ENCODE measurements at regions not wholly inside any gene's neighbourhood (a gene's known extent, or its start where the extent isn't known, plus 50 kb on each side); places are given as distances from the start of the nearest gene placed in this dataset.
A peak's percentile ranks its signal among the peaks of the same experiment; 100 is the strongest.

GRCh38 chr2:437756-438393 lies 150.0 kb upstream of the ALKAL2 start:
- Histone ChIP-seq H3K9me3 (ENCODE audit: low read length) (no peaks in the 10 kb centered on the region), H3K27me3 (ENCODE audit: low read length) (no peaks in the 10 kb centered on the region), H3K4me3 (ENCODE audit: low read length) (peak overlapping the region; percentile 63), H3K27ac (ENCODE audit: low read length) (peak overlapping the region; percentile 33; the same call in 1 of the 2 replicates), H4K20me1 (ENCODE audit: low read length) (no peaks in the 10 kb centered on the region), H3K9me2 (replicated peaks; ENCODE audit: low read length) (no peaks in the 10 kb centered on the region), H3K9ac (ENCODE audit: low read length) (no peak overlapping the region; the same call in 1 of the 2 replicates), H3K36me3 (ENCODE audit: low read depth, low read length) (no peaks in the 10 kb centered on the region), H3K4me2 (ENCODE audit: low read length) (peak overlapping the region; percentile 83), H3K4me1 (ENCODE audit: insufficient read depth, low read length) (peaks cover 12% of the 10 kb centered on the region), H2AFZ (ENCODE audit: low read length) (peak overlapping the region; percentile 77), H3F3A (ENCODE audit: low read length, unreplicated experiment) (no peaks in the 10 kb centered on the region), H3K79me2 (ENCODE audit: low read length) (no peaks in the 10 kb centered on the region)
- DNase-seq (peak; percentile 72), ATAC-seq (peak; percentile 90)
- intact Hi-C loops (cut with micrococcal nuclease) = loop anchor here (5.0 kb wide), 1 partner anchor 46 kb away; no protein-coding TSS in a partner anchor
- POLR2A ChIA-PET (ENCODE audit: unreplicated experiment) = no interaction called here
- CTCF ChIA-PET = no interaction called here
- TF ChIP-seq EZH2 (IDR thresholded peaks at IDR 0.05; ENCODE audit: low read length, unreplicated experiment) = no peak
- no peak for TF ChIP-seq CTCF (conservative IDR thresholded peaks at IDR 0.05; ENCODE audit: low read depth, low read length)
- TF ChIP-seq EZH2phosphoT487 (IDR thresholded peaks at IDR 0.05; ENCODE audit: borderline replicate concordance, low read length) = no peak
- TSS peak; percentile 90 for BruUV-seq (replicated peaks)

GRCh38 chr2:437180-437579 lies 149.3 kb upstream of the ALKAL2 start:
- H3K9ac ChIP-seq (ENCODE audit: low read length) = no peak overlapping the region
- ATAC-seq (no peak), DNase-seq (no peak)
- ChIA-PET POLR2A (ENCODE audit: unreplicated experiment) (no interaction called here), CTCF (no interaction called here)
- no peaks in the 10 kb centered on the region for H3K9me2 ChIP-seq (replicated peaks; ENCODE audit: low read length)
- peaks cover 12% of the 10 kb centered on the region for H3K4me1 ChIP-seq (ENCODE audit: insufficient read depth, low read length)
- H3K36me3 ChIP-seq (ENCODE audit: low read depth, low read length) = no peaks in the 10 kb centered on the region
- H3K27me3 ChIP-seq (ENCODE audit: low read length) = no peaks in the 10 kb centered on the region
- TF ChIP-seq EZH2phosphoT487 (IDR thresholded peaks at IDR 0.05; ENCODE audit: borderline replicate concordance, low read length) (no peak), EZH2 (IDR thresholded peaks at IDR 0.05; ENCODE audit: low read length, unreplicated experiment) (no peak), CTCF (conservative IDR thresholded peaks at IDR 0.05; ENCODE audit: low read depth, low read length) (no peak)
- BruUV-seq (replicated peaks) = no TSS peak
- H3K4me3 ChIP-seq (ENCODE audit: low read length) = no peak overlapping the region
- no peaks in the 10 kb centered on the region for H3F3A ChIP-seq (ENCODE audit: low read length, unreplicated experiment)
- H4K20me1 ChIP-seq (ENCODE audit: low read length) = no peaks in the 10 kb centered on the region
- H2AFZ ChIP-seq (ENCODE audit: low read length) = no peak overlapping the region
- H3K79me2 ChIP-seq (ENCODE audit: low read length) = no peaks in the 10 kb centered on the region
- intact Hi-C loops (cut with micrococcal nuclease) = loop anchor here (5.0 kb wide), 1 partner anchor 45 kb away; no protein-coding TSS in a partner anchor
- H3K4me2 ChIP-seq (ENCODE audit: low read length) = peak overlapping the region; percentile 83; the same call in 1 of the 2 replicates
- no peaks in the 10 kb centered on the region for H3K9me3 ChIP-seq (ENCODE audit: low read length)
- peak overlapping the region; percentile 33; the same call in 1 of the 2 replicates for H3K27ac ChIP-seq (ENCODE audit: low read length)

GRCh38 chr2:436205-436604 lies 148.3 kb upstream of the ALKAL2 start:
- no peak overlapping the region for H3K9ac ChIP-seq (ENCODE audit: low read length)
- no peak overlapping the region for H2AFZ ChIP-seq (ENCODE audit: low read length)
- POLR2A ChIA-PET (ENCODE audit: unreplicated experiment) = no interaction called here
- ATAC-seq (no peak), DNase-seq (no peak)
- H3K79me2 ChIP-seq (ENCODE audit: low read length) = no peaks in the 10 kb centered on the region
- no peaks in the 10 kb centered on the region for H4K20me1 ChIP-seq (ENCODE audit: low read length)
- peaks cover 12% of the 10 kb centered on the region for H3K4me1 ChIP-seq (ENCODE audit: insufficient read depth, low read length)
- H3K36me3 ChIP-seq (ENCODE audit: low read depth, low read length) = no peaks in the 10 kb centered on the region
- no peaks in the 10 kb centered on the region for H3K27me3 ChIP-seq (ENCODE audit: low read length)
- TF ChIP-seq CTCF (conservative IDR thresholded peaks at IDR 0.05; ENCODE audit: low read depth, low read length) (no peak), EZH2 (IDR thresholded peaks at IDR 0.05; ENCODE audit: low read length, unreplicated experiment) (no peak), EZH2phosphoT487 (IDR thresholded peaks at IDR 0.05; ENCODE audit: borderline replicate concordance, low read length) (no peak)
- CTCF ChIA-PET = no interaction called here
- no TSS peak for BruUV-seq (replicated peaks)
- no peak overlapping the region for H3K27ac ChIP-seq (ENCODE audit: low read length)
- H3K4me3 ChIP-seq (ENCODE audit: low read length) = no peak overlapping the region
- intact Hi-C loops (cut with micrococcal nuclease) = loop anchor here (5.0 kb wide), 1 partner anchor 44 kb away; no protein-coding TSS in a partner anchor
- H3F3A ChIP-seq (ENCODE audit: low read length, unreplicated experiment) = no peaks in the 10 kb centered on the region
- H3K4me2 ChIP-seq (ENCODE audit: low read length) = no peak overlapping the region
- H3K9me2 ChIP-seq (replicated peaks; ENCODE audit: low read length) = no peaks in the 10 kb centered on the region
- no peaks in the 10 kb centered on the region for H3K9me3 ChIP-seq (ENCODE audit: low read length)

Measured in PC-3 (cell line).